WTC11 (cell line): ENCODE measurements at regions not wholly inside any gene's neighbourhood (a gene's known extent, or its start where the extent isn't known, plus 50 kb on each side); places are given as distances from the start of the nearest gene placed in this dataset.
A peak's percentile ranks its signal among the peaks of the same experiment; 100 is the strongest.

Experiments
- ATAC-seq: fragments of 200-7000 bp; cut with Tn5 transposase; 2 replicates; pipeline ENCODE4 v1.10.0; 2021; ENCODE audit warnings: mild to moderate bottlenecking, moderate library complexity
- CTCF ChIA-PET: fragments of 300-600 bp; sonication (Branson Sonifier 250); formaldehyde crosslinking; loops from one replicate; lab custom pipeline; 2021; ENCODE audit warnings: antibody characterized with exemption; lab: Charles Lee
- POLR2A ChIA-PET: fragments of 350-600 bp; sonication (Branson Sonifier 250); formaldehyde crosslinking; loops from one replicate; lab custom pipeline; 2021; ENCODE audit warnings: antibody characterized with exemption; lab: Charles Lee
- DNase-seq: peaks from one replicate; pipeline ENCODE4 v3.0.0; 2021; ENCODE audit warnings: low spot score
- H3K27ac Mint-ChIP-seq: 2 replicates; pipeline ENCODE4 v1.8.0; 2021; ENCODE audit warnings: mixed read lengths
- H3K27me3 Mint-ChIP-seq: 2 replicates; pipeline ENCODE4 v1.8.0; 2021; ENCODE audit warnings: low read depth, mild to moderate bottlenecking, moderate library complexity, mixed read lengths
- H3K36me3 Mint-ChIP-seq: 2 replicates; pipeline ENCODE4 v1.8.0; 2021; ENCODE audit warnings: mixed read lengths
- H3K4me1 Mint-ChIP-seq: 2 replicates; pipeline ENCODE4 v1.8.0; 2022; ENCODE audit warnings: mixed read lengths
- H3K4me3 Mint-ChIP-seq: 2 replicates; pipeline ENCODE4 v1.8.0; 2021; ENCODE audit warnings: mild to moderate bottlenecking, moderate library complexity, mixed read lengths
- H3K9me3 Mint-ChIP-seq: 2 replicates; pipeline ENCODE4 v1.8.0; 2021; ENCODE audit warnings: mixed read lengths
- AFF4 ChIP-seq: sonication (generic); formaldehyde crosslinking; IDR thresholded peaks from 2 replicates; pipeline ENCODE4 v1.8.1; 2023; ENCODE audit warnings: mild to moderate bottlenecking, missing genetic modification reagents, borderline replicate concordance
- ATF1 ChIP-seq: sonication (generic); formaldehyde crosslinking; IDR thresholded peaks from 2 replicates; pipeline ENCODE4 v1.8.1; 2023; ENCODE audit warnings: mild to moderate bottlenecking, moderate library complexity, missing genetic modification reagents
- ATF3 ChIP-seq: sonication (generic); formaldehyde crosslinking; conservative IDR thresholded peaks from 2 replicates; pipeline ENCODE4 v1.8.1; 2022; ENCODE audit warnings: mild to moderate bottlenecking, missing genetic modification reagents
- ATF6 ChIP-seq: sonication (generic); formaldehyde crosslinking; IDR thresholded peaks from 2 replicates; pipeline ENCODE4 v1.8.1; 2023; ENCODE audit warnings: mild to moderate bottlenecking, missing genetic modification reagents
- CDX4 ChIP-seq: fragments of 250-450 bp; sonication (Bioruptor Pico); IDR thresholded peaks from 2 replicates; pipeline ENCODE4 v1.9.0; 2021; ENCODE audit warnings: moderate library complexity, mild to moderate bottlenecking, inconsistent platforms, borderline replicate concordance
- CREB1 ChIP-seq: sonication (generic); formaldehyde crosslinking; IDR thresholded peaks from 2 replicates; pipeline ENCODE4 v1.8.0; 2023; ENCODE audit warnings: mild to moderate bottlenecking, missing genetic modification reagents
- E2F4 ChIP-seq: sonication (generic); formaldehyde crosslinking; IDR thresholded peaks from 2 replicates; pipeline ENCODE4 v1.8.1; 2022; ENCODE audit warnings: low read depth, mild to moderate bottlenecking, moderate library complexity, missing genetic modification reagents, borderline replicate concordance
- ESRRA ChIP-seq: sonication (generic); formaldehyde crosslinking; IDR thresholded peaks from 2 replicates; pipeline ENCODE4 v1.8.1; 2022; ENCODE audit warnings: mild to moderate bottlenecking, missing genetic modification reagents, borderline replicate concordance
- FOXJ3 ChIP-seq: sonication (generic); formaldehyde crosslinking; IDR thresholded peaks from 2 replicates; pipeline ENCODE4 v1.9.0; 2021; ENCODE audit warnings: missing genetic modification reagents, mild to moderate bottlenecking, borderline replicate concordance
- NFATC4 ChIP-seq: fragments of 250-450 bp; sonication (Bioruptor Pico); IDR thresholded peaks from 2 replicates; pipeline ENCODE4 v1.9.0; 2021; ENCODE audit warnings: mild to moderate bottlenecking
- NFE2L1 ChIP-seq: sonication (generic); formaldehyde crosslinking; IDR thresholded peaks from 2 replicates; pipeline ENCODE4 v1.8.1; 2023; ENCODE audit warnings: missing genetic modification reagents
- NFYB ChIP-seq: sonication (generic); formaldehyde crosslinking; conservative IDR thresholded peaks from 2 replicates; pipeline ENCODE4 v1.8.0; 2022; ENCODE audit warnings: low read depth, missing genetic modification reagents
- NR3C1 ChIP-seq: sonication (generic); formaldehyde crosslinking; conservative IDR thresholded peaks from 2 replicates; pipeline ENCODE4 v1.8.1; 2023; ENCODE audit warnings: low read depth, mild to moderate bottlenecking, missing genetic modification reagents
- PREB ChIP-seq: sonication (generic); formaldehyde crosslinking; IDR thresholded peaks from 2 replicates; pipeline ENCODE4 v1.8.1; 2022; ENCODE audit warnings: mild to moderate bottlenecking, missing genetic modification reagents, moderate library complexity, borderline replicate concordance
- PRRX2 ChIP-seq: fragments of 250-450 bp; sonication (Bioruptor Pico); IDR thresholded peaks from 2 replicates; pipeline ENCODE4 v1.8.0; 2021; ENCODE audit warnings: mild to moderate bottlenecking
- TCF7 ChIP-seq: sonication (generic); formaldehyde crosslinking; IDR thresholded peaks from 2 replicates; pipeline ENCODE4 v1.8.0; 2022; ENCODE audit warnings: mild to moderate bottlenecking, low read depth, missing genetic modification reagents, moderate library complexity
- TP53 ChIP-seq: sonication (generic); formaldehyde crosslinking; IDR thresholded peaks from 2 replicates; pipeline ENCODE4 v1.8.1; 2023; ENCODE audit warnings: mild to moderate bottlenecking, missing genetic modification reagents
- ZMAT4 ChIP-seq: fragments of 250-450 bp; sonication (Bioruptor Pico); IDR thresholded peaks from 2 replicates; pipeline ENCODE4 v1.9.0; 2021; ENCODE audit warnings: mild to moderate bottlenecking
- ZNF219 ChIP-seq: sonication (generic); formaldehyde crosslinking; IDR thresholded peaks from 2 replicates; pipeline ENCODE4 v1.8.0; 2023; ENCODE audit warnings: missing genetic modification reagents, mild to moderate bottlenecking, borderline replicate concordance
- ZNF263 ChIP-seq: sonication (generic); formaldehyde crosslinking; IDR thresholded peaks from 2 replicates; pipeline ENCODE4 v1.8.1; 2022; ENCODE audit warnings: low read depth, mild to moderate bottlenecking, moderate library complexity, missing genetic modification reagents
- ZNF317 ChIP-seq: sonication (generic); formaldehyde crosslinking; IDR thresholded peaks from 2 replicates; pipeline ENCODE4 v1.8.1; 2023; ENCODE audit warnings: low read depth, mild to moderate bottlenecking, moderate library complexity, missing genetic modification reagents, borderline replicate concordance

GRCh38 chr18:39348757-39349156 is 1783.2 kb upstream of the CELF4 start:
- ATAC-seq (no peak), DNase-seq (no peak)
- Mint-ChIP-seq H3K27ac (no peak overlapping the region), H3K9me3 (peaks cover 5% of the 10 kb centered on the region; the same call in 1 of the 2 replicates), H3K4me1 (peaks cover 13% of the 10 kb centered on the region), H3K36me3 (no peaks in the 10 kb centered on the region), H3K4me3 (no peak overlapping the region), H3K27me3 (no peaks in the 10 kb centered on the region)
- no peak for TF ChIP-seq CDX4
- no peak for TF ChIP-seq NFE2L1 (CRISPR knock-in tag)
- no peak for TF ChIP-seq ZNF219 (CRISPR knock-in tag)
- TF ChIP-seq ATF1 (CRISPR knock-in tag) = no peak
- TF ChIP-seq ESRRA (CRISPR knock-in tag) = no peak
- ChIA-PET CTCF (interaction anchor here (0.6 kb wide), 1 partner anchor 25 kb away, joined by 4 read pairs; no protein-coding TSS in a partner anchor), POLR2A (no interaction called here)

GRCh38 chr18:39347701-39348100 is 1782.1 kb upstream of the CELF4 start:
- ChIA-PET POLR2A (interaction anchor here (0.7 kb wide), 1 partner anchor 33 kb away, joined by 3 read pairs; no protein-coding TSS in a partner anchor), CTCF (no interaction called here)
- Mint-ChIP-seq H3K36me3 (peaks cover 6% of the 10 kb centered on the region; the same call in 1 of the 2 replicates), H3K9me3 (peaks cover 13% of the 10 kb centered on the region), H3K4me1 (peaks cover 20% of the 10 kb centered on the region), H3K27ac (no peak overlapping the region), H3K27me3 (no peaks in the 10 kb centered on the region), H3K4me3 (no peak overlapping the region)
- ATAC-seq (peak; percentile 38), DNase-seq (no peak)
- TF ChIP-seq NR3C1 (CRISPR knock-in tag) (no peak), ZMAT4 (CRISPR knock-in tag) (no peak), ATF3 (CRISPR knock-in tag) (no peak), CREB1 (CRISPR knock-in tag) (no peak), TP53 (CRISPR knock-in tag) (no peak), FOXJ3 (no peak), ATF6 (CRISPR knock-in tag) (no peak), PREB (no peak), E2F4 (CRISPR knock-in tag) (no peak), PRRX2 (no peak)

GRCh38 chr18:39346916-39347315 is 1781.3 kb upstream of the CELF4 start:
- no peak for DNase-seq
- Mint-ChIP-seq H3K4me1 (peaks cover 20% of the 10 kb centered on the region), H3K4me3 (no peak overlapping the region), H3K27me3 (no peaks in the 10 kb centered on the region), H3K36me3 (peaks cover 6% of the 10 kb centered on the region; the same call in 1 of the 2 replicates), H3K27ac (no peak overlapping the region), H3K9me3 (peaks cover 17% of the 10 kb centered on the region)
- POLR2A ChIA-PET = interaction anchor here (0.6 kb wide), 1 partner anchor 308 kb away, joined by 4 read pairs; no protein-coding TSS in a partner anchor
- CTCF ChIA-PET = no interaction called here
- ATAC-seq = no peak
- TF ChIP-seq ATF3 (CRISPR knock-in tag) (no peak), ZNF317 (CRISPR knock-in tag) (no peak), NFYB (CRISPR knock-in tag) (no peak), NFATC4 (CRISPR knock-in tag) (no peak), ZNF263 (no peak), ZNF219 (CRISPR knock-in tag) (no peak), TCF7 (CRISPR knock-in tag) (no peak), AFF4 (CRISPR knock-in tag) (no peak)
